Adrenal gland (tissue), 9 donors: ENCODE measurements at regions not wholly inside any gene's neighbourhood (a gene's known extent, or its start where the extent isn't known, plus 50 kb on each side); places are given as distances from the start of the nearest gene placed in this dataset.

Experiments used
- DNase-seq, 7 donors: peaks; one replicate each; pipeline ENCODE4 v3.0.0-alpha.2; 2019 to 2020
- H3K27ac ChIP-seq, 5 donors: fragments of 200-600 bp; sonication (generic) in 4 of 5; 1 replicate in 3 of 5; 2 replicates in 2 of 5; pipeline versions ENCODE4 v1.5.1 to v1.8.0; 2016 to 2020; ENCODE audit warnings: mild to moderate bottlenecking in 1 of 5
- H3K27me3 ChIP-seq: fragments of 200-600 bp; 2 replicates; pipeline ENCODE4 v1.8.0; 2021
- H3K36me3 ChIP-seq, 2 donors: fragments of 200-600 bp; replicated peaks in 1 of 2; 1 replicate in 1 of 2; 2 replicates in 1 of 2; pipeline versions ENCODE4 v1.5.1 to v1.8.0; 2018 to 2022
- H3K4me1 ChIP-seq, 2 donors: fragments of 200-600 bp; replicated peaks in 1 of 2; 1 replicate in 1 of 2; 2 replicates in 1 of 2; pipeline versions ENCODE4 v1.5.1 to v1.8.0; 2018 to 2021
- H3K4me3 ChIP-seq, 4 donors: fragments of 200-600 bp; sonication (generic) in 3 of 4; one replicate each; pipeline ENCODE4 v1.5.1; 2016 to 2018
- H3K9me3 ChIP-seq, 3 donors: fragments of 200-600 bp; sonication (generic) in 1 of 3; replicated peaks in 1 of 3; 1 replicate in 2 of 3; 2 replicates in 1 of 3; pipeline versions ENCODE4 v1.5.1 to v1.8.0; 2016 to 2021
- POLR2A ChIP-seq, 2 donors: fragments of 450-650 bp; IDR thresholded peaks; one replicate each; pipeline ENCODE4 v1.6.1; 2017; ENCODE audit warnings: antibody characterized with exemption in 2 of 2, mild to moderate bottlenecking in 2 of 2, moderate library complexity in 1 of 2
- WGBS, 4 donors: extraction: QIAGEN DNeasy Blood & Tissue Kit in 2 of 4; methylation state at CpG; one replicate each; pipeline versions ENCODE4 v1.1.5 to v1.1.7; 2013 to 2017; 5-methylcytosine and 5-hydroxymethylcytosine counted together
- intact Hi-C, 2 donors: fragments of 100-400 bp; cut with DNase I; formaldehyde crosslinking; loops; one replicate each; pipeline versions ENCODE4 v1.14.1 to v1.15.0; 2022 to 2023
- TF ChIP-seq, protein P1 (sequence below), 6 experiments: fragments of 450-650 bp in 4 of 6; fragments of 200-600 bp in 2 of 6; sonication (generic) in 1 of 6; IDR thresholded peaks; 1 replicate in 5 of 6; 2 replicates in 1 of 6; pipeline versions ENCODE4 v1.5.1 to v1.8.0; 2016 to 2021; ENCODE audit warnings: antibody characterized with exemption in 6 of 6, mild to moderate bottlenecking in 2 of 6, moderate library complexity in 1 of 6
- donor health status: healthy with polysubstance abuse.
- donor health status: Bipolar disorder and iron deficiency.
- donor health status: DM: yes; HTN: yes; CAD: no.
- donor health status: DM: no; HTN: no; CAD: no.
- donor health status: DM: no; HTN: no; CAD: no.

DNA sequence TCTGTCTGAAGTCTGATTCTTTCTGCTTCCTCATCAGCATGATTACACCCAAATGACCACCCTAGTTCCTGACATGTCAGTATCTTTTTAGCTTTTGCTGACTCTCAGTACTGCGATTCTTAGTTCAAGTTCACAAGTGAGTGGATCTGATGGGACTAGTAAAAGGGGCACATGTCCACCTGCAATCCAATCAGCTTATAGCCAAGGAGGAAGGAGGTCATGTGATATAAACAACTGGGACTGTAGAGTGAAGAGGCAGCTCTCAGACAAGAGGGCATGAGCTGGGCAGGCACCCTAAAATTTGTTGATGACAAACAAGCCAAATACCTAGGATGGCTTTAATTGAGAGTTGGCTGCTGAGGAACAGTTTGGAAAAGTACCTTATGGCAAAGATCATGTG, 68.1 kb upstream of the OTOGL start:
- no peaks in the 10 kb centered on the region for H3K27me3 ChIP-seq
- no peak overlapping the region for H3K27ac ChIP-seq
- 85 to 93% (median 90%) methylated on average over 1 of the region's 1 CpG for WGBS, 4 donors
- H3K4me1 ChIP-seq, result no peaks in the 10 kb centered on the region
- intact Hi-C loops, result no loop called here
- no peak for DNase-seq
- TF ChIP-seq POLR2A (IDR thresholded peaks at IDR 0.05), result no peak
- TF ChIP-seq, protein P1, sequence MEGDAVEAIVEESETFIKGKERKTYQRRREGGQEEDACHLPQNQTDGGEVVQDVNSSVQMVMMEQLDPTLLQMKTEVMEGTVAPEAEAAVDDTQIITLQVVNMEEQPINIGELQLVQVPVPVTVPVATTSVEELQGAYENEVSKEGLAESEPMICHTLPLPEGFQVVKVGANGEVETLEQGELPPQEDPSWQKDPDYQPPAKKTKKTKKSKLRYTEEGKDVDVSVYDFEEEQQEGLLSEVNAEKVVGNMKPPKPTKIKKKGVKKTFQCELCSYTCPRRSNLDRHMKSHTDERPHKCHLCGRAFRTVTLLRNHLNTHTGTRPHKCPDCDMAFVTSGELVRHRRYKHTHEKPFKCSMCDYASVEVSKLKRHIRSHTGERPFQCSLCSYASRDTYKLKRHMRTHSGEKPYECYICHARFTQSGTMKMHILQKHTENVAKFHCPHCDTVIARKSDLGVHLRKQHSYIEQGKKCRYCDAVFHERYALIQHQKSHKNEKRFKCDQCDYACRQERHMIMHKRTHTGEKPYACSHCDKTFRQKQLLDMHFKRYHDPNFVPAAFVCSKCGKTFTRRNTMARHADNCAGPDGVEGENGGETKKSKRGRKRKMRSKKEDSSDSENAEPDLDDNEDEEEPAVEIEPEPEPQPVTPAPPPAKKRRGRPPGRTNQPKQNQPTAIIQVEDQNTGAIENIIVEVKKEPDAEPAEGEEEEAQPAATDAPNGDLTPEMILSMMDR (IDR thresholded peaks at IDR 0.05), result no peak
- no peaks in the 10 kb centered on the region for H3K36me3 ChIP-seq
- H3K4me3 ChIP-seq, result no peak overlapping the region
- no peaks in the 10 kb centered on the region for H3K9me3 ChIP-seq

DNA sequence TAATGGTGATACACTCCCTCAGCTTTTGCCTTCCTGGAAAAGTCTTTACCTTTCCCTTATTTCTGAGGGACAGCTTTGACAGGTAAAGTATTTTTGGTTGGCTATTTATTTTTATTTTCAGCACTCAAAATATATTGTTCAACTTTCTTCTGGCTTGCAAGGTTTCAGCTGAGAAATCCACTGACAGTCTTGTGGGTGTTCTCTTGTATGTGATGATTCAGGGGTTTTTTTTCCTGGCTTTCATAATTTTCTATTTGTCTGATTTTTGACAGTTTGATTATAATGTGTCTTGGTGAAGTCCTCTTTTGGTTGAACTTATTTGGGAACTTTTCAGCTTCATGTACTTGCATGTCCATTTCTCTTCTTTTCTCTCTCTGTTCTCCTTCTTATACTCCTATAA, 73.7 kb upstream of the OTOGL start:
- no peak for TF ChIP-seq POLR2A (IDR thresholded peaks at IDR 0.05)
- TF ChIP-seq, protein P1 (IDR thresholded peaks at IDR 0.05), result no peak

GRCh38 chr12:80019691-80020090, 79.6 kb upstream of the OTOGL start:
- intact Hi-C loops, result no loop called here
- no peak for TF ChIP-seq POLR2A (IDR thresholded peaks at IDR 0.05)
- TF ChIP-seq, protein P1 (IDR thresholded peaks at IDR 0.05), result no peak

More for the DNA sequence above, 73.7 kb upstream of the OTOGL start:
- H3K4me3 ChIP-seq, result no peak overlapping the region
- H3K27me3 ChIP-seq, result no peaks in the 10 kb centered on the region
- no peaks in the 10 kb centered on the region for H3K36me3 ChIP-seq
- peaks cover 0 to 5% (median 0%) of the 10 kb centered on the region in 3 donors for H3K9me3 ChIP-seq
- no peaks in the 10 kb centered on the region for H3K4me1 ChIP-seq
- no peak overlapping the region for H3K27ac ChIP-seq
- intact Hi-C loops, result no loop called here
- no peak for DNase-seq

DNA sequence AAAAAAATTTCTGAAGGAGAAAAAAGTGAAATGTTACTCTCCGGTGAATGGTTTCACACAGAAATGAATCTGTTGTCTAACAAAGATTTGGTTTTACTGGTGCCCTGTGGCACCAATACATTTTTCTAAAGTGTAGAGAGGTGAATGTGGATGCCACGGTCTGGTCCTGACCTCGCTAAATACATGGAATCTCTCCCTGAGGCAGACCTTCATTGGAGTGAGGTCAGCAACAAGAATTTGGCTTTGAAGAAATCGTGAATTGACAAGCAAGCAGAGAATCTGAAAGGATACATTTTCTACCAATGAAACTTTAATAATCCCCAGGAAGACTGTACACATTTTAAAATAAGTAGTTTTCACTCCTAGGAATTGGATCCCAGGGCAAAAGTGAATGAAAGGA, 81.2 kb upstream of the OTOGL start:
- 66 to 70% (median 67%) methylated on average over 4 of the region's 4 CpGs for WGBS, 4 donors
- H3K4me3 ChIP-seq, result no peak overlapping the region
- TF ChIP-seq POLR2A (IDR thresholded peaks at IDR 0.05), result no peak
- TF ChIP-seq, protein P1 (IDR thresholded peaks at IDR 0.05), result no peak
- no peaks in the 10 kb centered on the region for H3K36me3 ChIP-seq
- no peaks in the 10 kb centered on the region for H3K4me1 ChIP-seq
- H3K9me3 ChIP-seq, result no peaks in the 10 kb centered on the region
- intact Hi-C loops, result no loop called here
- no peaks in the 10 kb centered on the region for H3K27me3 ChIP-seq
- no peak for DNase-seq
- H3K27ac ChIP-seq, result no peak overlapping the region

More at GRCh38 chr12:80019691-80020090, 79.6 kb upstream of the OTOGL start:
- no peaks in the 10 kb centered on the region for H3K9me3 ChIP-seq
- no peaks in the 10 kb centered on the region for H3K27me3 ChIP-seq
- WGBS, 4 donors, result 73 to 86% (median 80%) methylated on average over 5 of the region's 5 CpGs
- H3K36me3 ChIP-seq, result no peaks in the 10 kb centered on the region
- H3K4me3 ChIP-seq, result no peak overlapping the region
- H3K27ac ChIP-seq, result no peak overlapping the region
- DNase-seq, result no peak
- H3K4me1 ChIP-seq, result no peaks in the 10 kb centered on the region
